Testis (tissue), 2 donors: ENCODE measurements at regions not wholly inside any gene's neighbourhood (a gene's known extent, or its start where the extent isn't known, plus 50 kb on each side); places are given as distances from the start of the nearest gene placed in this dataset.

Source experiments
- POLR2A ChIP-seq: fragments of 450-650 bp; IDR thresholded peaks from one replicate; pipeline ENCODE4 v1.6.1; 2017; ENCODE audit warnings: antibody characterized with exemption, mild to moderate bottlenecking, moderate library complexity
- TF ChIP-seq, protein P1 (sequence below), 3 experiments: fragments of 450-650 bp in 2 of 3; fragments of 200-600 bp in 1 of 3; sonication (generic) in 1 of 3; IDR thresholded peaks; one replicate each; pipeline ENCODE4 v1.5.1; 2016 to 2019; ENCODE audit warnings: antibody characterized with exemption in 3 of 3, mild to moderate bottlenecking in 2 of 3, moderate library complexity in 1 of 3

DNA sequence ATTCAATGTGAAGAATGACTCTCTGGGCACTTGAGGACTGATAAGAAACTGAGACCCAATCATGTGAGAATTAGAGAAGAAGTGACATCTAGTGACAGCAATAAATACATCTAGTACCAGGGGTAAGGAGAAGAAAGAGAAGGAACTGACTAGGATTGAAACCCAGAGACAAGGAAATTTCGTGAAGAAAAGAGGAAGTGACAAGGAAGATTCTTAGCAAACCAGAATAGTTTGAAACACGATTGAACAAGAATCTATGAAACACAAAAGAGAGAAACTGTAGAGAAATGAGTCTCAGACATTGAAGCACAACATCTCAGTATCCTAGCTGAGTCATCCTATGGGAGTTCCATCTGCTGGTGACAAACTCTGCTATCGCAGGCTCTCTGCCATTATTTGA, 571.9 kb upstream of the PKDCC start:
- TF ChIP-seq, protein P1, sequence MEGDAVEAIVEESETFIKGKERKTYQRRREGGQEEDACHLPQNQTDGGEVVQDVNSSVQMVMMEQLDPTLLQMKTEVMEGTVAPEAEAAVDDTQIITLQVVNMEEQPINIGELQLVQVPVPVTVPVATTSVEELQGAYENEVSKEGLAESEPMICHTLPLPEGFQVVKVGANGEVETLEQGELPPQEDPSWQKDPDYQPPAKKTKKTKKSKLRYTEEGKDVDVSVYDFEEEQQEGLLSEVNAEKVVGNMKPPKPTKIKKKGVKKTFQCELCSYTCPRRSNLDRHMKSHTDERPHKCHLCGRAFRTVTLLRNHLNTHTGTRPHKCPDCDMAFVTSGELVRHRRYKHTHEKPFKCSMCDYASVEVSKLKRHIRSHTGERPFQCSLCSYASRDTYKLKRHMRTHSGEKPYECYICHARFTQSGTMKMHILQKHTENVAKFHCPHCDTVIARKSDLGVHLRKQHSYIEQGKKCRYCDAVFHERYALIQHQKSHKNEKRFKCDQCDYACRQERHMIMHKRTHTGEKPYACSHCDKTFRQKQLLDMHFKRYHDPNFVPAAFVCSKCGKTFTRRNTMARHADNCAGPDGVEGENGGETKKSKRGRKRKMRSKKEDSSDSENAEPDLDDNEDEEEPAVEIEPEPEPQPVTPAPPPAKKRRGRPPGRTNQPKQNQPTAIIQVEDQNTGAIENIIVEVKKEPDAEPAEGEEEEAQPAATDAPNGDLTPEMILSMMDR (IDR thresholded peaks at IDR 0.05), result no peak
- TF ChIP-seq POLR2A, result no peak
